WERI-Rb-1 (cell line): ENCODE measurements at regions not wholly inside any gene's neighbourhood (a gene's known extent, or its start where the extent isn't known, plus 50 kb on each side); places are given as distances from the start of the nearest gene placed in this dataset.

Experiments
- DNase-seq: peaks from one replicate; pipeline ENCODE4 v3.0.0-alpha.2; 2020
- H3K27ac ChIP-seq: fragments of 250-450 bp; sonication (Bioruptor Pico); 2 replicates; pipeline ENCODE4 v1.5.1; 2020; ENCODE audit warnings: mild to moderate bottlenecking, moderate library complexity
- H3K27me3 ChIP-seq: fragments of 250-450 bp; sonication (Bioruptor Pico); 2 replicates; pipeline ENCODE4 v1.5.1; 2021; ENCODE audit warnings: mild to moderate bottlenecking, low read depth, moderate library complexity; ENCODE audit not compliant: insufficient read depth, severe bottlenecking
- H3K36me3 ChIP-seq: fragments of 250-450 bp; sonication (Bioruptor Pico); 2 replicates; pipeline ENCODE4 v1.5.1; 2020; ENCODE audit warnings: mild to moderate bottlenecking, moderate library complexity
- H3K4me3 ChIP-seq: 2 replicates; pipeline ENCODE4 v1.5.1; 2011; ENCODE audit warnings: low read depth, mild to moderate bottlenecking, control low read depth, low read length
- H3K9me3 ChIP-seq: fragments of 250-450 bp; sonication (Bioruptor Pico); 2 replicates; pipeline ENCODE4 v1.5.1; 2021; ENCODE audit warnings: mild to moderate bottlenecking, moderate library complexity; ENCODE audit not compliant: severe bottlenecking
- CTCF ChIP-seq: IDR thresholded peaks from 2 replicates; pipeline ENCODE4 v1.5.1; 2011; ENCODE audit warnings: low read depth, mild to moderate bottlenecking, control low read depth, inconsistent platforms, low read length

GRCh38 chr15:96610757-96611156 is 280.3 kb downstream of the NR2F2 start:
- no peak for TF ChIP-seq CTCF
- DNase-seq, result no peak
- H3K4me3 ChIP-seq, result no peak overlapping the region

GRCh38 chr15:96612917-96613316 is 282.4 kb downstream of the NR2F2 start:
- DNase-seq, result no peak

More at GRCh38 chr15:96610757-96611156, 280.3 kb downstream of the NR2F2 start:
- Histone ChIP-seq H3K27me3 (peaks cover 51% of the 10 kb centered on the region), H3K36me3 (no peaks in the 10 kb centered on the region), H3K27ac (no peak overlapping the region), H3K9me3 (no peaks in the 10 kb centered on the region)

GRCh38 chr15:96619174-96619573 is 288.7 kb downstream of the NR2F2 start:
- peaks cover 54% of the 10 kb centered on the region for H3K27me3 ChIP-seq

More at GRCh38 chr15:96612917-96613316, 282.4 kb downstream of the NR2F2 start:
- H3K9me3 ChIP-seq, result no peaks in the 10 kb centered on the region
- H3K27me3 ChIP-seq, result peaks cover 53% of the 10 kb centered on the region
- no peak for TF ChIP-seq CTCF
- H3K27ac ChIP-seq, result no peak overlapping the region
- H3K36me3 ChIP-seq, result no peaks in the 10 kb centered on the region
- H3K4me3 ChIP-seq, result no peak overlapping the region

GRCh38 chr15:96622714-96623113 is 292.2 kb downstream of the NR2F2 start:
- H3K4me3 ChIP-seq, result no peak overlapping the region
- no peak overlapping the region for H3K27ac ChIP-seq
- H3K27me3 ChIP-seq, result peaks cover 52% of the 10 kb centered on the region
- no peaks in the 10 kb centered on the region for H3K36me3 ChIP-seq
- DNase-seq, result no peak
- TF ChIP-seq CTCF, result no peak
- H3K9me3 ChIP-seq, result no peaks in the 10 kb centered on the region

More at GRCh38 chr15:96619174-96619573, 288.7 kb downstream of the NR2F2 start:
- H3K36me3 ChIP-seq, result no peaks in the 10 kb centered on the region
- no peak overlapping the region for H3K4me3 ChIP-seq
- DNase-seq, result no peak
- no peaks in the 10 kb centered on the region for H3K9me3 ChIP-seq
- H3K27ac ChIP-seq, result no peak overlapping the region
- TF ChIP-seq CTCF, result no peak

GRCh38 chr15:96625256-96625655 is 294.8 kb downstream of the NR2F2 start:
- Histone ChIP-seq H3K36me3 (no peaks in the 10 kb centered on the region), H3K4me3 (no peak overlapping the region), H3K9me3 (no peaks in the 10 kb centered on the region), H3K27me3 (peaks cover 44% of the 10 kb centered on the region), H3K27ac (no peak overlapping the region)
- no peak for DNase-seq
- no peak for TF ChIP-seq CTCF

- Histone ChIP-seq H3K9me3 (no peaks in the 10 kb centered on the region), H3K36me3 (no peaks in the 10 kb centered on the region), H3K4me3 (no peak overlapping the region), H3K27me3 (peaks cover 49% of the 10 kb centered on the region), H3K27ac (no peak overlapping the region)
- no peak for TF ChIP-seq CTCF
- no peak for DNase-seq
Measured at GRCh38 chr15:96627031-96627568, 296.6 kb downstream of the NR2F2 start.
